ENCODE measurements at regions not wholly inside any gene's neighbourhood (a gene's known extent, or its start where the extent isn't known, plus 50 kb on each side); places are given as distances from the start of the nearest gene placed in this dataset.

DNA sequence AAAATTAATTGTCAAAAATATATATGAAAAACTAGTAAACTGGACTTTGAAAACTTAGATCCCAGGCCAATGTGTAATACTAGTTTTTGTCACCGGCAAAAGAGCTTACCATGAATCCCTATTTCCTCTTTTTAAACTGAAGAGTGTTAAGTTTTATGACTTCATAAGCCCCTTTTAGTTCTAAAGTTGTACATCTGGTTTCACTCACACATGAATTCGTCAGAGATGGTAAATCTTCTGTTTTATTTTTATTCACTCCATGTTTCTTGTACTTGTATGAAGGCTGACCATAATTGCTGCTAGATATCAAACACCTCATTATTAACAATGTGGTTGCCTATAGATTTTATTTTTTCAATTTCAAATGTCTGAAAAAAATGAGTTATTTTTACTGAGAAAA, 827.9 kb downstream of the PCDH7 start:
- DNase-seq = no peak

DNA sequence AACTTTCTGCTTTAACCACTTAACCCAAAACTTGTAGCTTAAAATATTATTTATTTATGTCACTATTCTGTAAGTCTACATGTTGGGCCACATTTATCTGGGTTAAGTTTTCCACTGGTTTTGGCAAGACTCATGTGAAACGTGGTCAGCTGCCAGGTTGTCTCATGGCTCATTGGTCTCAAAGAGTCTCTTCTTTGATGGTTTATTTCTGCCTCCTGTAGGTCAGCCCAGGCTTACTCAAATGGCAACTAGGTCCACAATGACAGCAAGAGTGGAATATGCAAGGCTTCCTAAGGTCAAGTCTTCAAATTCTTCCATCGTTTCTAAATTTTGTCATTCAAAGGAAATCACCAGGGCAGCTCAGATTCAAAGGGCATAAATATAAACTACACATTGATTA, 828.7 kb downstream of the PCDH7 start:
- DNase-seq = no peak

DNA sequence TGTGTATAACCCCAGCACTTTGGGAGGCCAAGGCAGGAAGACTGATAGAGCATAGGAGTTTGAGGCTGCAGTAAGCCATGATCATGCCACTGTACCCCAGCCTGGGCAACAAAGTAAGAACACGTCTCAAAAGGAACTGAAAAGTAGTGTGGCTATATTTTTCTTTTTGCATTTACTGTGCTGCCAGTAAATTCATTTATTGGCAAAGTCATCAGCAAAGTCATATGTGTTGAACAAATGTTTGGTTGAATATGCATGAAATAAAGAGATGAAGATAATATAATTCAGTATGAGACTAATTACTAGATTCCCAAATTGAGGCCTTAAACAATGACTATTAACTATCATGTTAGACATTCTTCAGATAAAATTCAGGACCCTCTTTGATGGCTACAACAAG, 829.1 kb downstream of the PCDH7 start:
- DNase-seq = no peak

DNA sequence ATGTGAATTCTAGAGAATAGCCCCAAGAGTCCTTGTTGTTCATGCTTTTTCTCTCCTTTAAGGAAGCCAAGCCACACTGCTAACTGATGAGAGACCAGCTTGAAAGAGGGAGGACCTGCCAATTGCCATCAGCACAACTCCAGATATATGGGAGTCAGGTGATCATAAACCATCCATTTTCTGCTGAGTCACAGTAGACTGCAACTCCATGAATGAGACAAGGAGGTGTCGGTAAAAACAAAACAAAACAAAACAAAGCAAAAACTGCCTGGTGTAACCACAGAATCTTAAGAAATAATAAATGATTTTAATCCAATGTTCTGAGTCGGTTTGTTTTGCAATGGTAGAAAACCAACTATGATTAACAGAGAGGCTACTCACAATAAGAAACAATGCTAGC, 837.3 kb downstream of the PCDH7 start:
- no peak for DNase-seq

DNA sequence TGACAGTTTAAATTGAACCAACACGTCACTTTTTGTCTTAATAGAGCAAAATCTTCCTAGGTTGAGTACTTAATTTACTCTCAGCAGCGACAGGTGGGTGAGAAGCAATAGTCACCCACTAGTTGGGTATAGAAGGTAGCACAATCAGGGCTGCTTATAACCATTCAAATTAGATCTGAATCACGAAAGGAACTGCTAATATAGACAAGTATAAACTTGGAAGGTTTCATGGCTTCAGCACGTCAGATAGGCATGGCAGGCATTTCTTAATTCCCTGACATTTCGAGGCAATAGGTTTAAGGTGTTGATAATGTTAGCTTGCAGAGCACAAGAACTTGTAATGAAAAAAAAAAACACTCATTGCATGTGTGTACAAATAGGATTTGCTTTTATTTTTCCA, 853.4 kb downstream of the PCDH7 start:
- no peak for DNase-seq

DNA sequence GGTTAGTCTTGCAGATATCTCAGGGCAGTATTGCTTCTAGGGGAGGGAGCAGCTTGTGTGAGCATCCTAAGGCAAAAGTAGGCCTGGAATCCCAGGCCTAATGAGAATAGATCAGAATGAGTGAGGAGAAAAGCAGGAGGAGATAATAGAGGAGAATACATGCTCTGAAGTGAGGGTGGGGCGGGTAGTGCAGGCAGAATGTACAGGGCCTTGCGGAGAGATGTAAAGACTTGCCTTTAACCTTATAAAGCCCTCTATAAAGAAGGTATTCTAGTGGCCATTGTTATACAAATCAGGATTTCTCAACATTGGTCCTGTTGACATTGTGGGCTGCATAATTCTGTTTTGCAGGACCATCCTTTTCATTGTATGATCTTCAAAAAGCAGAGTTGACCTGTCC, 855.3 kb downstream of the PCDH7 start:
- DNase-seq = no peak

DNA sequence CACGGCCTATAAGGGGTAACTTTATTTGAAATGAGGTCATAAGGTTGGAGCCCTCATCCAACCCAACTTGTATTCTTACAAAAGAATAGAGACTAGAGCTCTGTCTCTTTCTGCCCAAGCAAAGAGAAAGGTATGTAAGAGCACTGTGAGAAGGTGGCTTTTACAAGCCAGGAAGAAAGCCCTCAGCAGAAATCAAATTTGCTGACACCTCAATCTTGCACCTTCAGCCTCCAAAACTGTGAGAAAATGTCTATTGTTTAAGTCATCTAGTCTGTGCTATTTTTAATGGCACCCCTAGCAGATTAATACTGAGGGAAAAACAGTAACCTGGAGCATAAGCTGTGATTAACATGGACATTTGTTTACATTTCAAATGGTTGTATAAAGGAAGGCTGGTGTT, 860.7 kb downstream of the PCDH7 start:
- no peak for DNase-seq

DNA sequence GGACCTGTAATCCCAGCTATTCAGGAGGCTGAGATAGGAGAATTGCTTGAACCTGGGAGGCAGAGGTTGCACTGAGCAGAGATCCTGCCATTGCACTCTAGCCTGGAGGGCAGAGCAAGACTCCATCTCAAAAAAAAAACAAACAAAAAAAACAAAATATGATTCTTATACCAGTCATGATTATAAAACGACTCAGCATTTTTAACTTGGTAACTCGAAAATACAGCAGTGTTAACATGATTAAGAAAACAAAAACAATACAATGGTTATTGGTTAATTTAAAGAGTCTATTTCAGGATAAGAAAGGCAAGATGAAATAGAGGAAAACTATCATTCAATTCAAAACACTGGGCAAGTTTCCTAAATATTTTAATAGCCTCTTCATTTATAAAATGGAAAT, 865.3 kb downstream of the PCDH7 start:
- no peak for DNase-seq

DNA sequence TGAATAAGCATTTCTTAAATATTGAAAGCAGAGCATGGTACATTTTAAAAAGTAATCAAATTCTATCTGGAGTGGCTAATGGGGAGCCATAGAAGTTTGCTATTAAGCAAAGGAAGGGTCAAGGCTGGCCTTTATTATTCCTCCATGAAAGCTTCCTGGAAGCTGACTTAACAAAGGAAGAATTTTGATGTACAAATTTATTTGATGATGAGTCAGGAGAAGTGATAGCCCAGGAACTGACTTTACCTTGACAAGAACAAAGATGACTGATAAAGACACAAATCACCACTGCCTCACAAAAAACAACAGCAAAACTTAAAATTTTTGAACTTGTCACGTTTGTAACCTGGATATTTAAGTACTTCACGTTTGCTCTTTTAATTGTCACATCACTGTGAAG, 872.1 kb downstream of the PCDH7 start:
- no peak for DNase-seq

DNA sequence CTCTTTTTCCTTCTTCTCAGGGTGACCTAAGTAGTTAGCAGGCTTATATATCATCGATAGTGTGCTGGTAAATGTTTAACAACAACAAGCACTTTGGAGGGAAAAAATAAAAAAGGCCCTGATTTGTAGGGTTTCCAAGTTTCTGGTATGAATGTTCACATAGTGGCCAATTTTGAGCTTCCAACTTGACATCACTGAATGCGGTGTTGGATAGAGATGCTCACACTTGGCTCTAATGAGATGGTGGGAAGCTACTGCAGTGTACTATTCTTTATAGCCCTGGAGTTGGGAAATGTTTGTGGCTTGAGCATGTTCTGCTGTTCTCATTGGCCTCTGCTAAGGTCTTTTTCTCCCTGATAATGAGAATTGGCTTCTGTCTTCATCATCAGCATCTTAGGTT, 875.3 kb downstream of the PCDH7 start:
- DNase-seq = no peak

DNA sequence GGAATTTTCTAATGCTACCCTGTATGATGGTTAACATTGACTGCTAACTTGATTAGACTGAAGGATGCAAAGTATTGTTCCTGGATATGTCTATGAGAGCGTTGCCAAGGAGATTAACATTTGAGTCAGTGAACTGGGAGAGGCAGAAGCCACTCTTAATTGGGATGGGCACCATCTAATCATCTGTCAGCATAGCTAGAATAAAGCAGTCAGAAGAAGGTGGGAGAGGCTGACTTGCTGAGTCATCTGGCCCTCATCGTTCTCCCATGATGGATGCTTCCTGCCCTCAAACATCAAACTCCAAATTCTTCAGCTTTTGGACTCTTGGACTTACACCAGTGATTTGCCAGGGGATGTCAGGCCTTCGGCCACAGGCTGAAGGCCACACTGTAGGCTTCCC, 878.5 kb downstream of the PCDH7 start:
- no peak for DNase-seq

DNA sequence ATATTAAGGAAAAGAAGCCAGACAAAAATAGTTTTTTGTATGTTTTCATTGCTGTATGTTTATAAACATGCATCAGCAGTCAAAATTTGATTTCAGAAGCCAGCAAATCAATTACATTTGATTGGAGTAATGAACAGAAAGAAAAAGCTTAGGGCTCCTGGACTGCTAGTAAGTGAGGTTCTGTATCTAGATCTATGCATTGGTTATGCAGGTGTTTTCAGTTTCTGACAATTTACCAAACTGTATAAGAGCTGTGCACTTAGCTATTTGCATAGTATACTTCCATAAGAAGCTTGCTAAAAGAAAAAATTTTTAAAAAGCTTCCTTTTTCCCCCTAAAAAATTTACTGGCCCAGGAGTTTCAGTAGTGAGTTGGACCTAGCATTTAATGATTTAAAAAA, 881.6 kb downstream of the PCDH7 start:
- DNase-seq = no peak

DNA sequence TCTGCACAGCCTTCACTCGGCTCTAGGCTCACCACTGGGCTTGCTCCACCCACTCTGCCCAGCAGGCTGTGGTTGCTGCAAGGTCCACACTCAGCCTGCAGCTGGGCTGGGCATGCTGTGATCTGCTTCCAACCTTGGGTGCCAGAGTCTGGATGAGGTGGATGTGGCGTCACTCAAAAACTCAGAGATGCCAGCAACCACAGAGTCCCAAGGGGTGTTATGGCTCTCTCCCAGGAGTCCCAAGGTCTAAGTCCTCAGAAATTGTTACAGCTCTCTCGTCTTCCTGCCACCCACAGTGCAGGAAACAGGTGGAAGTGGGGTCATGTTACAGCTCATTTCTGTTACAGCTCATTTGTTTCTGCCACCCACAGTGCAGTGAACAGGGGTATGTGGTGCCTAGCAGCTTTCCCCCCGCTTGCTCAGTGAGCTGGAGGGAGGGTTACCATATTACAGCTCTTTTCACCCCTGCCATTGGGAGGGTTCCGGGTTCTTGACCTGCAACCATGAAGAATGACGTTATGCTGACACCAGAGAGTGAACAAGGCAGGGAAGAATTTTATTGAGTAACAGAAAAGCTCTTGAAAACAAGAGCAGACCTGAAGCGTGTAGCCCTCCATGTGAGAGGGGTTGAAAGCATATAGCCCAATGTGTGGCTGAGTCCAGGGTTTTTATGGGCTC, 893.9 kb downstream of the PCDH7 start:
- no peak for DNase-seq

DNA sequence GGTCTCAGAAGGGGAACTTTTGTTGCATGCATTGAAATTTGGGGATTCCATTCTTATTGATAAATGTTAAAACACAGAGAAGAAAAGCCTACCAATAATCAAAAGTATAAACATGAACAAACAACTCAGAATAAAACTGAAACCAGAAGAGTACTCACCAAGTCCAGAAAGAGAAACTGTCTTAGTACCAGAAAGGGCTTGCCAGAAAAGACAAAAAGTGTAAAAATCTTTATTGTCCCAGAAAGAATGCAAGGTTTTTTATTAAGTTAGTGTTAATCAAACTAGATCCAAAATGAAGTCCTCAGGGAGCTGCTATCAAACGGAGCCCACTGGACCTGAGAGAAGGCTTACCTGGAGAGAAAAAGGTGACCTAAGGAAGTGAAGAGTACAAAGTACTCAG, 897.5 kb downstream of the PCDH7 start:
- no peak for DNase-seq

DNA sequence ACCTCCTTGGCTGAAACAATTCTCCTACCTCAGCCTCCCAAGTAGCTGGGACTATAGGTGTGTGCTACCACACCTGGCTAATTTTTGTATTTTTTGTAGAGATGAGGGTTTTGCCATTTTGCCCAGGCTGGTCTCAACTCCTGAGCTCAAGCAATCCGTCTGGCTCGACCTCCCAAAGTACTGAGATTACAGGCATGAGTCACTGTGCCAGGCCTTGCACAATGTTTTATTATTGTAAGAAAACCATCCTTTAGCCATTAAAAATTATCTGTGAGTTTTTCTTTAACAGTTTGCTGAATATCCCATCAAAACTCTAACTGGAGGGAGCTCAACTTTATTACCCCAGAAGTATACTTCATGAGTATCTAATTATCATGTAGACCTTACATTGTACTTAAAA, 900.3 kb downstream of the PCDH7 start:
- no peak for DNase-seq

DNA sequence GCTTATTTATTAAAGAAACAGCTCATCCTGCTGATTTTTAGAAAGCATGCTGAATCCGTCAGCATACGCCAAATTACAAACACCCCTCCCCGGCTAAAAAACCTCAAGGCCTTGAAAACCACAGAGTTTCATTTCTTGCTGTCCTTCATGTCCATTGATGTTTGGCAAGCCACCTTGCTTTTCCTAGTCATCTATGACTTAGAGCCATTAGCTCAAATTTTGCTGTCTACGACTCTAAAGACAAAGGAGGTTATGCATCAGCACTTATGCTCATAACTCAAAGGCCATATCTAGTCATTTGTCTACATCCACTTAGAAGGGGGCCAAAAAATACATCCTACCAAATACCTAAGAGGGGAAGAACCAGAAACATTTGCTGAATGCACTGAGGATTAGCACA, 925.1 kb downstream of the PCDH7 start:
- DNase-seq = no peak

DNA sequence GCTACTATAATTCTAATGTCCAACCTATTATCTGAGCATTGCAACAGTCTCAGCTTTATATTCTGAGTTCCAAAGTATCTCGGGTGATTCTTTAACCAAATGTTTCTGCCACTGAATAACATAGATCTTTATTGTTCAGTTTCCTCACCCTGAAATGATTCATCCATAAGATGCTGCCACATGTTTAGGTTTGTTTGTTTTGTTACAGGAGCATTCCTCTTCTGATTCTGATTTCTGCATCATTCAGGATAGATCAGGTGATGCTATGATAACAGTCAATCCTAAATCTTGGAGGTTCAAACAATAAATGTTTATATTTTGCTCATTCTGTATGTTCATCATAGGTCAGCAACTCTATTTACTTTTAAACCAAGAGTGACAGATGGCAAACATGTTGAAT, 927.6 kb downstream of the PCDH7 start:
- no peak for DNase-seq

DNA sequence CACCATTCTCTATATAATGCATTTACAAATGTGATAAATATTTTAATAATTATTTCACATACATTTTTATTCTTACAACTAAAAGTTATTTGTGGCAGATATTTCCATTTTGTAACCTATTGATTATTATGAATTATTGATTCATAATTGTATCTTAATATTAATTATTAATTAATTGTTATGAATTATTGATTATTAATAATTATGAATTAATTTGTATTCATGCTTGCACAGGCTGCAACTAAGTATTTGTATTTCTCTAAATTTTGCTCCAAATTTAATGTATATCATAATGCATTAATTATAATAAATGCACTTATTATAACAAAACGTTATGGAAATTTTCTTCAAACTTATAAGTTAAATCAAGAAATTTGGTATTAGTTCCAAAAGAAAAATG, 929.7 kb downstream of the PCDH7 start:
- DNase-seq = no peak

DNA sequence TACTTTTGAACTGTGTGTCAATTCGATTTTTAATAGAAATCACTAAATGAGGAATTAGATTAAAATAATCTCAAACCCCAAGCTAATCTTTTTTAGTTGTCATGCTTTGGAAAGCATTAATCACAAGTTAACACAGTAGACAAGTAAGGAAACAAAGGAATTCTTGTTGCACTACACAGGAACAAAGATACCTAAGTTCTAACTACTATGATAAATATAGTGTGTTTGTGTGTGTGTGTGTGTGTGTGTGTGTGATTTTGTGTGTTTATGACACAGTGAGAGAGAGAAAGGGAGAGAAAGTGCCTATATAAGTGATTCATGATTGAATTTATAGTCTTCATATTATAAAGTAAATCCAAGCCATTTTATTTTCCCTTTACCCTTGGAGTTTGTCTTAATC, 931.4 kb downstream of the PCDH7 start:
- no peak for DNase-seq

DNA sequence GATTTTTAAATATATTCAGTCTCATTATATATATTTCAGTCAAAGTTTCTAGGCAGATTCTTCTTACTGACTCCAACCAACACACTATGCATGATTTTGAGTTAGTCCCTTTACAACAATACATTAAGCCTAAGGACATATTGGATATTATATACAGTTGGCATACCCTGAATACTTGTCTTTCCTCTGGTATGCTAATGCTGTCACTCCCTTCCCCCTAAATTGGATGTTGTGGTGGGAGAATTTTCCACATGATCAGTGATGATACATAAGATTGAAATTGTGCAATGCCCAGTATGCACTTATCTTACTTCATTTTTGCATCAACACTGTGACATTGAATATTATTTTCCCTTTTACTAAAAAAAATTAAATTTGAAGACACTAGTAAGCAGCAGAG, 935.2 kb downstream of the PCDH7 start:
- no peak for DNase-seq

DNA sequence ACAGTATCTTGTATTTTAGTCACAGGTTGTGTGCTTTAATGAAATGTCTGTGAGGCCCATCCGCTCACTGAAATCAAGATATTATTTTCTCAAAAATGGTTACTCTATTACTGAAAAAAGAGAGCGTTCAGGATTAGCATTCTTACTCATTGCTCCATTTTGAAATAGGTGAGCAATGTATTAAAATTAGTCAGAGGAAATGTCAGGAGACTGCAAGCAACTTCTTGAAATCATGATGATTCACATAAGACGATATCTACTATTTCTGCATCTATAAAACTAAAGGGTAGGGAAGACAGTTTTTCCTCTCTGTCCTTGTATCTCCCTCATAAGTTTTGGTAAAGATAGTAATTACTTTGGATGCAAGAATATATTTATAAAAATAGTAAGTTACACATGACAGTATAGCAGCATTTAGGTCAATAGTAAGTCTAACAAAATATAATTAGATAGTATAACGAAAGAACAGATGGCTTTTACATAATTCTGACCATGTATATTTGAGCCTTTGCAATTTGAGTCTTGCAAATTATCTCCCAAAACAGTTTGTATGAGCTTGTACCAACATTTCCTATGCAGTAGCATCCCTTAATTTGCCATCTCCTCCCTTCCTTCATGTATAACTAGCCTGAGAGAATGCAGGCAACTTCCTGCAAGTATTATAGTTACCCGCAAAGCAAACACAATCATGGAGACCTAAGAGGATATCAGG, 937.8 kb downstream of the PCDH7 start:
- DNase-seq = no peak

DNA sequence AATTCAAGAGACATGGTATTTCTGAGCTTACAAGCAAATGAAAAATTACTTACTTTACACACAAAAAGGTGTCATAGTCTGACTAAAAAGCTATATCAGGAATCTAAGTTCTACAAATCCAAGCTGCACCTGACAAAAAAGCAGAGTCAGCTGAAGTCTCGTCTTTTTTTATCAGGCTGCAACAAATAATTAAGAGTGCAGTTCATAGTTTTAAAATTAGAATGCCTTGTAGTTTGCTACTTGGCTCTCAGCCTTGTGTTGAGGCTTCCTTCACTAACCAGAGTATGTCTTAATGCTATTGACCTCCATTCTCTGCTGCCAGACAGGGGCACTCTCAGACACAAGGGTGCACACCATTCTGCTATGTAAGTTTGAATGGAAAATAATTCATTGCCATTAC, 940.7 kb downstream of the PCDH7 start:
- no peak for DNase-seq

DNA sequence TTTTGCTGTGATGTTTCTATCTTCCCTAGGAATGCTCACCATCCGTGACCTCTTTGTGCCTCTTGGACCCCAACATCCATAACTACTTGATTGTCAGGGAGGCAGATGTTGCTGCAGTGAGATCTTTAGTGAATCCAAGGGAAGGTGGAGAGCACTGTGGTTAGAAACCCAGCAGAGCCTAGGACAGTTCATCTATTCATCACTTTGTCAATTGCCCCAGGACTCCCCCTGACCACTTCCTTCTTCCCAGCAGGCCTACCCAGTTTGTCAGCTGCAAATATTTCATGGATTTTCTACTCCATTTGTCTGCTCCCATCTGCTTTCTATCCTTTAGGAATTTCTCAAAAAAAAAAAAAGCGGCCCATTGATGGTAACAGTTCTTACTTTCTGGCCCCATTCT, 942.8 kb downstream of the PCDH7 start:
- DNase-seq = no peak

DNA sequence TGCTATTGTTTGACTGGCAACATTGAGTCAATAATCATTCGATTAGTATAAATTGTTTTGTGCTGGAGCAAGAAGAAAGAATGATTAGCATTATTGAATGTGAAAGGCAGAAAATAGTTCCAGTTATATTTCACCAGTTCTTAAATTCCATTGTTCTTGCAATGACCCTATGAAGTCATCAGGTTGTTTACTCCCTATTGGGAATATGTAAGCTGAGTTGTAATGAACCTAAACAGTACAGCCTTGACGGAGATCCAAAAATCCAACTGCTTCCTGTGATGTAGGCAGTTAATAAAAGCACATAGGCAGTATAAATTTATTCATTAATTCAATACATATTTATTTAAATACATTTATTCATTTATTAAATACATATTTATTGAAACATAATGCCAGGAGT, 947.5 kb downstream of the PCDH7 start:
- DNase-seq = no peak

DNA sequence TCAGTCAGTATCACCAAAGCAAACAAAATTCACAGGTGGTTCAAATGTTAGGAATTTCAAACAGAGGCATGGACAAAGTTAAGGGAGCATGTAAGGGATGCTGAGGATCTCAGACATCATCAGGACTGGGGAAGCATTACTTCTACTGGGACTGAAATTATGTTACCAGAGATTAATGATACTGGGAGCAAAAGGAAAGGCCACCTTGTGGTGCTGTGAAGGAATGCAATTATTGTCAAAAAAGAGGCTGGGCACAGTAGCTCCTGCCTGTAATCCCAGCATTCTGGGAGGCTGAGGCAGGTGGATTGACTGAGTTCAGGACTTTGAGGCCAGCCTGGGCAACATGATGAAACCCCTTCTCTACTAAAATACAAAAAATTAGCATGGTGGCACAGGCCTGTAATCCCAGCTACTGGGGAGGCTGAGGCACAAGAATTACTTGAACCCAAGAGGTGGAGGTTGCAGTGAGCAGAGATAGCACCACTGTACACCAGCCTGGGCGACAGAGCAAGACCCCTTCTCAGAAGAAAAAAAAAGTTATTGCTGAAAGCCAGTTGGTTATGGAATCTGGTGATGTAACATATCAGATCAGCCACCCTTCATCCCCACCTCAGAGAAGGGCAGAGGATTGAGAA, 954.3 kb downstream of the PCDH7 start:
- no peak for DNase-seq

Data from NCI-H1436 treated with DMSO at 0.1 percent for 48 hours (cell line).